ENCODE measurements at regions not wholly inside any gene's neighbourhood (a gene's known extent, or its start where the extent isn't known, plus 50 kb on each side); places are given as distances from the start of the nearest gene placed in this dataset.
A peak's percentile ranks its signal among the peaks of the same experiment; 100 is the strongest.

DNA sequence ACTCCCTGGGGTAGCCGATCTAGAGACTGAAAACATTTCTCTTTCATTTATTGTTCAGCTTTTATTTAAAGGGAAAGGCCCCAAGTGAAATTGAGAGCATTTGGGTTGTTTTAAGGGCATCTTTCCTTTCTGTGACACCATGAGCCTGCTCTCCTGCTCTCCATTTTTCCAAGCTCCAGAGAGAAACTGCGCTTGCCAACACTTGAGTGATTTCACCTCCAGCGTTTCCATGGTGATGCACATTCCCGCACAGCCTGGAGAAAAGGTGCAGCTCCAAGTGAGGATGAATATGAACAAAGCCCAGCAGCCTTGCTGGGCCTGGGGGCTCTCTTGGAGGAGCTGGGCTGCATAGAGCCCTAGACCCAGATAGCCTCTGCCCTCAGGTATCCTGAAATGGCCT is 159.2 kb upstream of the PPP2R3A start:
- no peak for DNase-seq

DNA sequence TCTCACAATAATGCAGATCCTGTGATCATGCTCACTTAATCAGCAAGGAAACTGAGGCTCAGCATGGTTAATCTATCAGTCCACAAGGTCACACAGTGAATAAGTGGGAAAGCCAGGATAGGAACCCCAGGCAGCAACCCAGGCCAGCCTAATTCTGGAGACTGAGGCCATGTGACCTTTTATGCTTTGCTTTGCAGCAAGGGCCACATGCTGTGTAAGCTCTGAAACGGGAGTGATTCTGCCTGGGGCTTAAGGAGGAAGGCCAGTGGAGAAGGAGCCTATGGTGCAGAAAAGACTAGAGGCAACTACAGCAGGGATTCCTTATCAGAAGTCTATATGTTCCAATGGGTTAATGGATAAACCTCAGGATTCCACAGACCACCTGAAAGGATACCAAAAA is 157.6 kb upstream of the PPP2R3A start:
- no peak for DNase-seq

DNA sequence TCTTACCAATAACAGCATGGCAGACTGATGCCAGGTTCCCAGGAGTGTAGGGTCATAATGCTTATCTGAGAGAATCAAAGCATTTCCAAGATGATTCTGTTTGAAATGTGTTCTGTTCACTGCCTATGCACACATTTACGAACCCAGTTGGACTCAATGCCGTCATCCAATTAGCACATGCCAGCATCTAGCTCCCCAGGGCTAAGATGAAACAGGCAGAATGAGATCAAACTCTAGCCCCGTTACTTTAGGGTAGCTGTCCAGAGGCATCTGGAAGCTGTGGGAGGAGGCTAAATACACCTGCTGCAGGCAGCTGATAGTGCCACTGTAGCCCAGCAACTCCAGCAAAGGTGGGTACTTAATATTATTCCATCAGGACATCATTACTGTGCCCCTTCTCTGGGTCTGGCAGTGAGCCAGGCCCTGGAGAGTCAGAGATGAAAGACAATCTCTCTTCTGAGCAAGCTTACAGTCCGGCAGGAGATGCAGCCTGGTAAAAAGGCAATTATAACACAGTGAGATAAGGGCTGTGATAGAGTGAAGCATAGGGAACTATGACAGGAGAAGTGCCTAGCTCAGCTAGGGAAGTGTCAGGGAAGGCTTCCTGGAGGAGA is 156.4 kb upstream of the PPP2R3A start:
- no peak for DNase-seq

DNA sequence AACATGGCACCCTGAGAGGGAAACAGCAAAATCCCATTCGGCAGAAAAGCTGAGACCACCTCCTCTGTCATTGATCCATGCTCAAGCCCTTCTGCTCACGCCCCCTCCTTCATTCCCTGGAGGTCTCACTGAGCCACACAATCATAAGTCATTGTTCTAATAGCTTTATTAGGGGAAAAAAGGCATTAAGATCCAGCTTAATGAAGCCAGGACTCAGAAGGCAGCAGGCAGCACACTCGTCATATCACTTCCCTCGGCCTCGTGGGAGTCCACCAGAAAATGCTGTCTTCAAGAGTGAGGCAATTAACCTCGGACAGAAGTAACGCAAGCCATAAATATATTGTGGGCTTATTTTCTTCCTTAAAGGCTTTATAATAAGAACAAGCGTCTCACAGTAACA is 153.9 kb upstream of the PPP2R3A start:
- DNase-seq, result no peak

DNA sequence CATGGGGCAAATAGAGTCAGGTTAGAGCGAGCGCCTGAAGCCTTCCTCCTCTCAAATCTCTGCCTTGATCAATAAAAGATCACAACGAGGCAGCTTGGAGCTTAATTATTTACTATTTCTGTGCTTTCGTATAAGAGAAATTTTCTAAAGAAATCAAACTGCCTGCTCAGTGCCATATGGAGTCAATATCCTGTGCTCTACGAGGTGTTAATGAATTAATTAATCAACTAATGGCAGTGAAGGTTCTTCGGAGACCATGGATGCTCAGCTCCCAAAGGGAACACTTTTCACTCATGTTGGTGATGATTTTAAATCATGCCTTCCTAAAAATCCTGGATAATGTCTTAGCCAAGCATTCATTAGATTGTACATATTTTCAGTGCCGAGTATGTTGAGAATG is 153.5 kb upstream of the PPP2R3A start:
- DNase-seq, result no peak

DNA sequence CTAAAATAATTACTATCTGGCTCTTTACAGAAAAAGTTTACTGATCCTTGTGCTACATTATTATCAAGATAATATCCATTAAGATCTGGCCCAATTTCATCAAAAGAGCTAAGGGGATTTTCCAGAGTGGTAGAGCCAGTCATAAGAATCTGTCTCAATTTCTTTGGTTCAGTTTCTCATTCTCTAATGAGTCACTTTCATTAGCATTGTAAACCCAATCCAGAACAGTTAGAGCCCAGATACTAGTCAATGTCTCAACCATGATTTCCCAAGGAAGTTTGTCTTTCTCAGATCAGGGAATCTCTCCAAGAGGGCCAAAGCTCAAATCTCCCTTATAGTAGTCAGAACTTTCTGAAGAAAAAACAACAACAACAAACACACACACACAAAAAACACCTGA is 131.1 kb upstream of the PPP2R3A start:
- no peak for DNase-seq

DNA sequence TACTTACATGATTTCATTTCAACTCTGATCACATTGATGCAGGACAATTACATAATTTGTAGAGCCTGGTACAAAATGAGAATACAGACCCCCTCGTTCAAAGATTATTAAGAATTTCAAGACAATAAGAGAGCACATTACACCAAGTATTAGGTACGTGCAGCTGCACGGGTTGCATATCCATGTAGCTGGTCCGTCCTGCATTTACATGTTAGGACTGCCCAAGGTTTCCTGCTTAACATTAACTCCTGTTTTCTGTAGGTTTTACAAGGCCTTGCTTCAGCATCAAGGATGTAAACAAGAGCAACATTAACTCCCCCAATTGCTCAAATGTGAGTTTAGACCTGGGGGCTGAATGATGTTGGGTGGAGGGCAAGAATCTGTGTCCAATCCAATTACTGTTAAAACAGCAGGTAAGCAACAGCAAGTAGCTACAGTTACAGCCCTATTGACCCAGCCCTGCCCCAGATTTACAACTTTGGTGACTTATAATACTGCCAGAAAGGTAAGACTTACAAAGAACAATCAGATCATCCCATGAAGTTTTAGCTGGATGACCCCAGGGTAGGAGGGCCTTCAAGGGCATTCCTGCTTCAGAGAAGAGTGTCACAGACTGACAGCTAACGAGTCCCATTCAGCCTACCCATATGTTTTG is 127.4 kb upstream of the PPP2R3A start:
- DNase-seq, result no peak

DNA sequence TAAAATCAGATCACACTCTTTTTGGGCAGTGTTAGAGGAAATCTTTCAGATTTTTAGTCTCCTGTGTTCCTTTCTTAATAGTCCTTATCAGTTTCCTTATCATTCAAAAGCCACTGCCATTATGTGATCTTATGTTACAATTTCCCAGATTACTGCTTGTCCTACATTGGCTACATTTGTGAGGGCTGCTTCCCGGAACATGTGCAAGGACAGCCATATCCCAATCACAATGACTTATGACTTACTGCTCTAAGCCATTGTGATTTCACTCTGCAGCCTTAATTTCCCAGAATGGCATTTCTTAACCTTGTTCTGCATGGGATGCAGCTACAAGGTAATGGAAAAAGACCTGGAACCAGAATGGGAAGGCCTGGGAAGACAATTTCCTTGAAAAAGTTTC is 125.1 kb upstream of the PPP2R3A start:
- no peak for DNase-seq

DNA sequence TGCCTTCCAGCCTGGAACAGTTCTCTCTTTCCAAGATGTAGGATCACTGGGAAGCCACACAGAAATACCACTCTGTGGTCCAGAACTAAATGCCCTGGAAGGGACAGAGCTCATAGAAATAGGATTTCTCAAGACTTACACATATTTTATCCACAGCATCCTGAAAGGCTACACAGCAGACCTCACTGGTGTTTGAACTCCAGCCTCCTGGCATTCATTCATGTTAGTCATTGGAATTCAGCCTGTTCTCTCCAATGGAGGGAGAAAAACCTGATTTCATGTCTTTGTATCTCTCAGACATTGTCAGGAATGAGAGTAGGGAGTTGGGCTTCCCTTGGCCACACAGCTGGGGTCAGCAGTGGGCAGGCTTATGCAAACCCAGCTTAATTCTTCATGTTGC is 121.1 kb upstream of the PPP2R3A start:
- no peak for DNase-seq

DNA sequence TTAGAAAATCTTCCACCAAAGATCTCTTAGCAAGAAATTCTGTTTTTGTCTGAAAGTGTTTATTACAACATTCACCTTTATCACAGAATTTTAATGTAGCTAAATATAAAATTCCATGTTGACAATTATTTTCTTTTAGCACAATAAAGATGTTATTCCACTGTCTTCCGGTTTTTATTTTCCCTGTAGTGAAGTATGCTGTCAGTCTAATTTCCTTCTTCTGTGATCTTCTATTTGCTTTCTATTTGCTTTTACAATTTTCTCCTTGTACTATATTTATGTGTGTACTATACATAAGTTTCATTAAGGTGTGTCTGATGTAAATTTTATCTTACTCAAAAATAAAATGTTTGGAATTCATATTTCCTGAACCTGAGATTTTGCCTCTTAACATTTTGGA is 117.5 kb upstream of the PPP2R3A start:
- no peak for DNase-seq

DNA sequence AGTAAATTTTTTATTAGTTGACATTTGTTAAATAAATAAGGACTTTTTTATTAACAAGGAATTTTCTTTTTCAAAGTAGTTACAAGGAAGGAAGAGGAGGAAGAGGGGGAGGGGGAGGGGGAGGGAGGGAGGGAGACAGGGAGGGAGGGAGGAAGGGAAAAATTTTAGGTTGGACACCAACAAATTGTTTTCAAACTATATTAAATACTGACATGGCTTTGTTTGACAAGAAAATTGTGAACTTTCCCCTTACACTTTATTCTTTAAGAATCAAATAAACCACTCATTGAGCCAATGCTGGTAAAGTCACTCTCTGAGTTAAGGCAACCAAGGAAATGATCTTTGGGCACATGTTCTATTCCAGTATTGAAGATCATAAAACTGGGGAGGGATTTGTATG is 115.7 kb upstream of the PPP2R3A start:
- no peak for DNase-seq

DNA sequence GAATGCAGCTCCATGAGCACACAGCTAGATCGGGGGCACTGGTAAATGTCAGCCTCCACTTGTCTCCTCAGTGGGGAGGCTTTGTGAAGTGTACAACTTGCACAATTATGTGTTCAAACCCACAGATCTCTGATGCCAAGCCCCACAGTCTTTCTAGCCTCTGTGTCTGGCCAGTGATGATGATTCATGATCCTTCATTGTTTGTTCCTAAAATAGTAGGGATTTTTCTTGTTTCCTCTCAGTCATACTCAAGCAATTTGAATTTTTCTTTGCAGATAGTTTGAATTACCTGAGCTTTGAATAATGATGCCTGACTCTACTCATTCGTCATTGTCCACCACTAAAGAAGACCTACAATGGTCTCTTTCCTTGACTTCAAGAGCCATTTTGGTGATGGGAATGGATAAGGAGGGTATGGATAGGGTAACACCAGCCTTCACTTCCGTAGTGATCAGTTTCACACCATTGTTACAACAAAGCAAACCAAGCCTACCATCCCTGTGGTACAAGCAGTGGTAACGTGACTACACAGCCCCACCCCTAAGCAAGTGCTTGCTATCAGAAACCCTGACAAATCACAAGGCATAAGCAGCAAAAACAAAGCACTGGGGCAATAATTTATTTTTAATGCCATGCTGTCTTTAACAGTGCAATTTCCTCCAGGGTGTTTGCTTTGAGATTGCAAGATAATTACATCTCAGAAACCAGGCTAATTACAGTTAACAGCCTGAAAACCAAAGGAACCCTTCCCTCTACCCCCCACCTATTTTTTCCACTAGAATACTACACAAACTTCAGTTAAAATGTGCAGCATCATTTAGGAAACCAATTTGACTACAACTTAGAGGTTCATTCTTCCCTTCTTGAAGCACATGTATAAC is 114.1 kb upstream of the PPP2R3A start:
- peak; percentile 56 for DNase-seq

DNA sequence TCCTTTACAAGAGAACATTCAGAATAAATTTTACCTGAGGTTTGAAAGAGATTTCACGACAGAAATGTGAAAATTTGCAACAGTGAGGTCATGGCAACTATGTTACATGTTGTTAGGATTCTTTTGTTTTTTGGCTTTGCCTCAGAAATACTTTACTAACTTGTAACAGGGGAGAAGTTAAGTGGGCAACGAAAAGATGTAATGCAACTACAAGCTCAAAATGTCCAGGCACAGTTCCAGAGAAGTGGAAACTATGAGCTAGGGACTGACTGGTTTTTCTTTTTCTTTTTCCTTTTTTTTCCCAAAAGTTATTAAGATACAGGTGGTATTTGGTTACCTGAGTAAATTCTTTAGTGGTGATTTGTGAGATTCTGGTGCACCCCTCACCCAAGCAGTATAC is 111.5 kb upstream of the PPP2R3A start:
- DNase-seq, result no peak

DNA sequence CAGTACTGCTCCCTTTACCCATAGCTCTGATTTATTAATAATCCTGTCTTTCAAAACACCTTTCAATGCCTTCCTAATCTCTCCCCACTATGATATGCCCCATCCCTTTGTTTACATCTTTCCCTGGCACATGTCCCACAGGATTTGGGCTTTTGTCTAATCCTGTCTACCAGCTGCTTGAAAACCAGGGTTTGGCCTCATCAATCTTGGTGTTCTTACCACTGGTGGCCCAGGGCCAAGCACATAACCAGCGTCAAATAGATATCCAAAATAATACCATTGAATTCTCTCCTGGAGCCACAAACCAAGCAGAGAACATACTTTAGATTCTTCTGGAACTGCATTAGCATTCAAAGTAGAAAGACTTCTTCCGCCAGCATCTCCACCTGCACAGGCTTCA is 104.8 kb upstream of the PPP2R3A start:
- DNase-seq, result peak; percentile 6

DNA sequence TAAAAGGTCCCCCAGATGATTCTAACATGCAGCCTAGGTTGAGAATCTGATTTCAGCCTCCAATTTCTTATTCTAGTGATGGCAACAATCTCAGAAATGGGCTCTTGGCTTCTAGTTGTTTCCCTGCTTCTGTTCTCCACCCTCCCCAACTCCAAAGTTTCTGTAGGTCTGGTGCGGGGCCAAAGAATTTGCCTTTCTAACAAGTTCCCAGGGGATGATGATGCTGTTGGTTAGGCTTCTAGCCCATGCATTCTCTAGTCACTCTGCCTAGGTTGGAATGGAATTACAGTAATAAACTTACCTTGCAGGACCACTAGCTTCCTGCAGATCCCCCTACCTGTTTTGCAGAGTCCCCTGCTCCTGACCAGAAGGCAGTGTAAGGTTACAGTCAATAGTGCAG is 103.2 kb upstream of the PPP2R3A start:
- no peak for DNase-seq

DNA sequence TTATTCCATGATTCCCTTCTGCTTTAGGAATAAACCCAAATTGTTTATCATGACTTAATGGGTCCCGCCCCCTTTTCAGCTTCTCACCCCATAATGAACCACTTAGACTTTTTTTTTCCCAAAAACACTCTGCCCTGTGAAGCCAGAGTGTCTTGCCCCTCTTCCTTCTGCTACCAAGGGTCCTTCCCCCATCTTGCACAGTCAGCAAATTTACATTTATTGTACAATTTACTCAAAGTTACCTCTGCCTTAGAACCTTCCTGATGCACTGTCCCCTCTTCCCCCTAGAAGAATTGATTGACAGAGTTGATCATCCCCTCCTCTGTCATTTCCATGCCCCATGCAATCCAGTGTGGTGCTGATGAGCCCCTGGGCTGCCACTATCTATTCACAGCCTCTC is 101.5 kb upstream of the PPP2R3A start:
- DNase-seq, result no peak

DNA sequence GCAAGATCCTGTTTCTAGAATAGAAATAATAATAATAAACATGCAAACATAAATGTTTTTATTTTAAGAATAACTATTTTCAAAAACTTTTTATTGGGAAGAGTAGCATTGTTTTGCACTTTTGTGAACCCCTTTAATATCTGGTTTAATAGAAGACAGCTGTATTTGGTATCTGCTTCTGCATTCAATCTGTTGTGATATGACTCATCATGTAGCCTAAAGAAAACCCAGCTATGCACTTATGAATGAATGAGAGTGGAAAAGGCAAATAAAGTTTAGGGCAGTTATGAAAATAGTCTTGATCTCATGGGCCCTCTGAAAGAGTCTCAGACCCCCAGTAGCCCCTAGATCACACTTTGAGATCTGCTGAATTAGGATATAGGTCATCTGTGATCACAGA is 100.4 kb upstream of the PPP2R3A start:
- no peak for DNase-seq

DNA sequence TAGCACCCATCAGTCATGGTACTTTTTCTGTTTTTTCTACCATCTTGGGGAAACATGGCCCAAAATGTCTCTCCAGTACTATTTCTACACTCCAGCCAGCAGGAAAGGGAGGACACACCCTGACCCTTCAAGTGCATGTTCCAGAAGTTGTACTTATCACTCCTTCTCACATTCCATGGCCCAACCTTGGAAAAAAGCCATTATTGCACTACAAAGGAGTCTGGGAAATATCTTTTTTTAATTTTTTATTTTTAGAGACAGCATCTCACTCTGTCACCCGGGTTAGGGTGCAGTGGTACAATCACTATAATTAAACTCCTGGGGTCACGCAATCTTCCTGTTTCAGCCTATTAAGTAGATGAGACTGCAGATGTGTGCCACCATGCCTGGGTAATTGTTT is 100.0 kb upstream of the PPP2R3A start:
- DNase-seq, result no peak

DNA sequence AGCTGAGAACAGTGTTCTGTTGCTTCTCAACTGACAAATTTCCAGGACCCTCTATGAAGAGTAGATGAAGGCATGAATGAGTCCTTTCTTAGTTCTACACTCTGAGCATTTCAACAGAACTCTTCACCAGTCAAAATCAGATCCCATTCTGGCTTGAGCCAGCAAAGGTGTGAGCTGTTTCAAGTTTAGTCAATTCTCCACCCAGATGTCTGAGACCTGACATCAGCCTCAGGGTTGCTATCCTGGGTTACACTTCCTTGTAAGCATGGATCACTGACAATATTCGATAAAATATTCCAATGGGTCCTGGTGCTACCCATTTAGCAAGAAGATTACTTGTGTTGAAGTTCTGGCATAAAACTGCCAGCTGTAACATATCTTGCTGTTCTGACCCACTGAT is 97.6 kb upstream of the PPP2R3A start:
- DNase-seq, result no peak

DNA sequence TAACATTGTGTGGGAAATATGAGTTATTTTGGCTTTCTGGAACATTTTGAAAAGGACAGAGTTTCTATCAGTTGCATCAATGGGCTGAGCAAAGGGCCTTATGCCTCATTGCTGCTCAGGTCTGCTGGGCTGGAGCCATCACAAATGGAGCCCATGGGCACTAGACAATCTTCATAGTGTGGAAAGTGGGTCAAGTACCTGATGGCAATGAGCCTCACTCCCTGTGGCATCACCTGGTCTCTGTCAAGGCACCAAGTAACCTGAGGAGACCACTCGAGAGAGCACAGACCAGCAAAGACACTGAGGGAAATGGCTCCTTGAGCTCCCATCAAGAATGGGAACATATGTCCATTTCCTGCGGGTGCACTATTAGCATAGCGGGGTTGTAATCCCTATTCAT is 96.7 kb upstream of the PPP2R3A start:
- DNase-seq, result no peak

DNA sequence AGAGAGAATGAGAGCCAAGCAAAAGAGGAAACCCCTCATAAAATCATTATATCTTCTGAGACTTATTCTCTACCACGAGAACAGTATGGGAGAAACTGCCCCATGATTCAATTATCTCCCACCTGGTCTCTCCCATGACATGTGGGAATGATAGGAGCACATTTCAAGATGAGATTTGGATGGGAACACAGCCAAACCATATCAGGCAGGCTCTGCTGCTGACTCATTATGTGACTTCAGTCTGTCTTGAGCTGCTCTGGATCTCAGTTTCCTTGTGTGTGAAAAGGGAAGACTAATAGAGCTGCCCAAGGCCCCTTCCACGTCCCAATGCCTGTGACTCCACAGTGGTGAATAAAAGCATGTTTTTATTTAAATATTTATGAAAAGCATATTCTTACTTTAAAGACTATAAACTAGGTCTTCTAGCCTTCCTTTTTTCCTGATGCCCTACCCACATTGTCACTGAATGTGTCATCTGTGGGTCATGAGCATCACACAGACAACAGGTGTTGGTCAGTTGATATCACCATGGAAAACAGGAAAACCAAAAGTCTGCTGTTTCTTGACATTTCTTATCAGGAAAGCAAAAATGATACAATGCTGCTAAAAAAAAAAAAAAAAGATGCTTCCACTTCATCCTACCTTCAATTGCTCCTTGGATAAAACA is 96.0 kb upstream of the PPP2R3A start:
- no peak for DNase-seq

DNA sequence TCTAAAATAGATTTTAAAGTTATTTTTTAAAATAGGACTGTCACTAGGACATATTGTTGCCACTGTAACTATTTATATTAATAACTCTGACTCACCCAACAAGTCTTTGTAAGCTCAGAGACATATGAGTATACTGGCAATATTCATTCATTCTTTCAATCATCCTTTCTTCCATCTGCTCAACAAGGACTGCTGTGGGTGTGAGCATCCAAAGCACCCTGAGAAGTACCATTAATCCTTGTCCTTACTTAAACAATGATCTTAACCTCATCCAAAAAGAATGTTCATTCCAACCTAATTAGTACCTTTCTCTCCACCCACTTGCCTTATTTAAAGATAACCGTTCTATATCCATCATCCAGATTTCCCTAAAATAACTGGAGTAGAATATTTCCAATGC is 94.2 kb upstream of the PPP2R3A start:
- no peak for DNase-seq

DNA sequence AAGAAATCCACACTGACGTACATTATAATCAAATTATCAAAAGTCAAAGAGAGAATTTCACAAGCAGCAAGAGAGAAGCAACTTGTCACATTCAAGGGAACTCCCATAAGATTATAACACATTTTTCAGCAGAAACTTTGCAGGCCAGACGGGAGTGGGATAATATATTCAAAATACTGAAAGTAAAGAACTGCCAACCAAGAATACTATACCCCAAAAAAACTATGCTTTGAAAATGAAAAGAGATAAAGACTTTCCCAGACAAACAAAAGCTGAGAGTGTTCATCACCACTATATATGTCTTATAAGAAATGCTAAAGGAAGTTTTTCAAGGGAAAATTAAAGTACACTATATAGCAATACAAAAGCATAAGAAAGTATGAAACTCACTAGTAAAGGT is 91.5 kb upstream of the PPP2R3A start:
- DNase-seq, result no peak

DNA sequence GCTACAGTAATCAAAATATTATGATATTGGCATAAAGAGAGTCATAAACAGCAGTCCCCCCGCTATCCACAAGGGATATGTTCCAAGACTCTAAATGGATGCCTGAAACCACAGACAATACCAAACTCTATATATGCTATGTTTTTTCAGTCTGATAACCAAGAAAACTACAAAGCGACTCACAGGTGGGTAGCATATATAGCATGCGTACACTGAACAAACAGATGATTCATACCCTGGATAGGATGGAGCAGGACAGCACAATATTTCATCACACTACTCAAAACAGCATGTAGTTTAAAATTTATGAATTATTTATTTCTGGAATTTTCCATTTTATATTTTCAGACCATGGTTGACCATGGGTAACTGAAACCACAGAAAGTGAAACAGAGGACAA is 87.0 kb upstream of the PPP2R3A start:
- no peak for DNase-seq

Measured in NCI-H774 (cell line).